Stomach (tissue), 8 donors: ENCODE measurements at regions not wholly inside any gene's neighbourhood (a gene's known extent, or its start where the extent isn't known, plus 50 kb on each side); places are given as distances from the start of the nearest gene placed in this dataset.
A peak's percentile ranks its signal among the peaks of the same experiment; 100 is the strongest.

Experiments
- DNase-seq, 2 donors: peaks; one replicate each; pipeline versions ENCODE4 v3.0.0 to v3.0.0-alpha.2; 2013 to 2019
- H3K27ac ChIP-seq, 5 donors: fragments of 200-600 bp in 4 of 5; sonication (generic) in 4 of 5; one replicate each; pipeline ENCODE4 v1.5.1; 2013 to 2019; ENCODE audit warnings: mild to moderate bottlenecking in 1 of 5, moderate library complexity in 1 of 5
- H3K27me3 ChIP-seq, 3 donors: fragments of 200-600 bp; sonication (generic); one replicate each; pipeline ENCODE4 v1.5.1; 2017 to 2019; ENCODE audit warnings: mixed run types in 1 of 3
- H3K36me3 ChIP-seq, 4 donors: fragments of 200-600 bp; sonication (generic); 1 replicate in 3 of 4; 2 replicates in 1 of 4; pipeline ENCODE4 v1.5.1; 2016 to 2019
- H3K4me1 ChIP-seq, 4 donors: fragments of 200-600 bp; sonication (generic); one replicate each; pipeline ENCODE4 v1.5.1; 2016 to 2019
- H3K4me3 ChIP-seq, 4 donors: fragments of 200-600 bp; sonication (generic) in 3 of 4; one replicate each; pipeline ENCODE4 v1.5.1; 2016 to 2019; ENCODE audit warnings: mild to moderate bottlenecking in 1 of 4
- H3K9me3 ChIP-seq, 4 donors: fragments of 200-600 bp; sonication (generic); one replicate each; pipeline ENCODE4 v1.5.1; 2016 to 2019
- CTCF ChIP-seq, 7 experiments: fragments of 450-650 bp in 4 of 7; fragments of 200-600 bp in 3 of 7; sonication (generic) in 3 of 7; IDR thresholded peaks; one replicate each; pipeline ENCODE4 v1.5.1; 2016 to 2019; ENCODE audit warnings: antibody characterized with exemption in 7 of 7, control low read depth in 2 of 7, mild to moderate bottlenecking in 1 of 7
- EP300 ChIP-seq: sonication (generic); formaldehyde crosslinking; IDR thresholded peaks from one replicate; pipeline ENCODE4 v1.6.1; 2017; ENCODE audit warnings: antibody characterized with exemption
- POLR2A ChIP-seq, 4 donors: fragments of 450-650 bp; IDR thresholded peaks; one replicate each; pipeline ENCODE4 v1.6.1; 2016; ENCODE audit warnings: antibody characterized with exemption in 4 of 4, control low read depth in 2 of 4, mild to moderate bottlenecking in 1 of 4, moderate library complexity in 1 of 4
- POLR2AphosphoS5 ChIP-seq, 3 donors: sonication (generic); formaldehyde crosslinking; IDR thresholded peaks; one replicate each; pipeline ENCODE4 v1.6.1; 2016; ENCODE audit warnings: antibody characterized with exemption in 3 of 3
- WGBS, 5 donors: extraction: QIAGEN DNeasy Blood & Tissue Kit in 3 of 5; methylation state at CpG; one replicate each; pipeline versions ENCODE4 v1.1.5 to v1.1.7; 2013 to 2018; 5-methylcytosine and 5-hydroxymethylcytosine counted together
- intact Hi-C: fragments of 100-400 bp; cut with DNase I; formaldehyde crosslinking; loops from one replicate; pipeline ENCODE4 v1.15.1; 2023; ENCODE audit warnings: low total_unique reads
- donor health status: healthy with polysubstance abuse.
- donor health status: Bipolar disorder and iron deficiency.
- donor health status: healthy.

- intact Hi-C loops: no loop called here
- H3K9me3 ChIP-seq: no peaks in the 10 kb centered on the region
- no peaks in the 10 kb centered on the region for H3K27me3 ChIP-seq
- H3K4me3 ChIP-seq: no peak overlapping the region
- H3K27ac ChIP-seq: no peak overlapping the region
- 80 to 82% (median 82%) methylated on average over 9 of the region's 9 CpGs for WGBS, 5 donors
- TF ChIP-seq EP300: no peak
- TF ChIP-seq POLR2A (IDR thresholded peaks at IDR 0.05): no peak
- no peak for TF ChIP-seq POLR2AphosphoS5 (IDR thresholded peaks at IDR 0.05)
- no peak for TF ChIP-seq CTCF (IDR thresholded peaks at IDR 0.05)
- no peaks in the 10 kb centered on the region for H3K36me3 ChIP-seq
- no peak for DNase-seq
- H3K4me1 ChIP-seq: peaks cover 0 to 23% (median 9%) of the 10 kb centered on the region in 4 donors
Observed at GRCh38 chr6:165881806-165882205, 218.8 kb upstream of the PDE10A start.

GRCh38 chr6:165880686-165881085 is 217.6 kb upstream of the PDE10A start:
- Histone ChIP-seq H3K27me3 (no peaks in the 10 kb centered on the region), H3K4me3 (no peak overlapping the region), H3K4me1 (peaks cover 0 to 32% (median 9%) of the 10 kb centered on the region in 4 donors), H3K9me3 (no peaks in the 10 kb centered on the region), H3K27ac (peak overlapping the region in 1 of 5 donors; percentile 39), H3K36me3 (no peaks in the 10 kb centered on the region)
- TF ChIP-seq CTCF (IDR thresholded peaks at IDR 0.05): no peak
- TF ChIP-seq EP300: no peak
- TF ChIP-seq POLR2AphosphoS5 (IDR thresholded peaks at IDR 0.05): no peak
- no peak for TF ChIP-seq POLR2A (IDR thresholded peaks at IDR 0.05)
- DNase-seq: no peak
- intact Hi-C loops: no loop called here
- WGBS, 5 donors: 30 to 48% (median 41%) methylated on average over 2 of the region's 2 CpGs

GRCh38 chr6:165877773-165878172 is 214.7 kb upstream of the PDE10A start:
- DNase-seq: no peak
- H3K4me3 ChIP-seq: no peak overlapping the region
- H3K27ac ChIP-seq: peak overlapping the region in 1 of 5 donors; percentile 9
- no peaks in the 10 kb centered on the region for H3K9me3 ChIP-seq
- intact Hi-C loops: no loop called here
- H3K36me3 ChIP-seq: no peaks in the 10 kb centered on the region
- TF ChIP-seq EP300 (no peak), POLR2AphosphoS5 (IDR thresholded peaks at IDR 0.05) (no peak), POLR2A (IDR thresholded peaks at IDR 0.05) (no peak), CTCF (IDR thresholded peaks at IDR 0.05) (no peak)
- no peaks in the 10 kb centered on the region for H3K27me3 ChIP-seq
- H3K4me1 ChIP-seq: peaks cover 0 to 24% (median 4%) of the 10 kb centered on the region in 4 donors
- WGBS, 5 donors: 61 to 71% (median 69%) methylated on average over 3 of the region's 3 CpGs

GRCh38 chr6:165877192-165877591 is 214.2 kb upstream of the PDE10A start:
- TF ChIP-seq CTCF (IDR thresholded peaks at IDR 0.05) (no peak), EP300 (no peak), POLR2AphosphoS5 (IDR thresholded peaks at IDR 0.05) (no peak), POLR2A (IDR thresholded peaks at IDR 0.05) (no peak)
- Histone ChIP-seq H3K27ac (peak overlapping the region in 4 of 5 donors; percentile 5 to 60 (median 48)), H3K4me1 (peaks cover 0 to 24% (median 4%) of the 10 kb centered on the region in 4 donors), H3K27me3 (no peaks in the 10 kb centered on the region), H3K4me3 (no peak overlapping the region), H3K36me3 (no peaks in the 10 kb centered on the region), H3K9me3 (no peaks in the 10 kb centered on the region)
- DNase-seq: no peak
- WGBS, 5 donors: 40 to 70% (median 63%) methylated on average over 5 of the region's 5 CpGs
- intact Hi-C loops: no loop called here
